Psoas muscle (tissue), 7 donors: ENCODE measurements at regions not wholly inside any gene's neighbourhood (a gene's known extent, or its start where the extent isn't known, plus 50 kb on each side); places are given as distances from the start of the nearest gene placed in this dataset.

Experiments
- ATAC-seq, 4 donors: fragments of 200-7000 bp; cut with Tn5 transposase; one replicate each; pipeline ENCODE4 v1.9.1; 2020; ENCODE audit warnings: moderate library complexity in 3 of 4, mild to moderate bottlenecking in 2 of 4
- DNase-seq, 2 donors: peaks; one replicate each; pipeline ENCODE4 v3.0.0-alpha.2; 2020
- H3K27ac ChIP-seq: fragments of 200-600 bp; one replicate; pipeline ENCODE4 v1.8.0; 2022
- H3K27me3 ChIP-seq, 3 donors: fragments of 200-600 bp in 1 of 3; one replicate each; pipeline versions ENCODE4 v1.6.1 to v1.8.0; 2013 to 2022; ENCODE audit warnings: low read length in 2 of 3, mild to moderate bottlenecking in 2 of 3, moderate library complexity in 1 of 3; ENCODE audit not compliant: insufficient read depth in 3 of 3
- H3K36me3 ChIP-seq, 2 donors: fragments of 200-600 bp in 1 of 2; one replicate each; pipeline versions ENCODE4 v1.6.1 to v1.8.0; 2013 to 2022; ENCODE audit warnings: low read depth in 1 of 2, mild to moderate bottlenecking in 1 of 2, moderate library complexity in 1 of 2; ENCODE audit not compliant: insufficient read depth in 1 of 2
- H3K4me1 ChIP-seq: fragments of 200-600 bp; one replicate; pipeline ENCODE4 v1.8.0; 2022
- H3K4me3 ChIP-seq: fragments of 200-600 bp; one replicate; pipeline ENCODE4 v1.8.0; 2022; ENCODE audit warnings: mild to moderate bottlenecking
- H3K9me3 ChIP-seq: fragments of 200-600 bp; one replicate; pipeline ENCODE4 v1.8.0; 2022
- WGBS, 3 donors: extraction: QIAGEN DNeasy Blood & Tissue Kit; methylation state at CpG; one replicate each; pipeline versions ENCODE4 v1.1.6 to v1.1.7; 2013; 5-methylcytosine and 5-hydroxymethylcytosine counted together
- intact Hi-C, 2 donors: fragments of 100-400 bp; cut with DNase I; formaldehyde crosslinking; loops; one replicate each; pipeline versions ENCODE4 v1.11.0 to v1.14.2; 2022
- TF ChIP-seq, protein P1 (sequence below): fragments of 200-600 bp; IDR thresholded peaks from one replicate; pipeline ENCODE4 v1.8.0; 2022; ENCODE audit warnings: antibody characterized with exemption
- donor health status: healthy with polysubstance abuse.
- donor health status: DM: no; HTN: no; CAD: no; lungs with moderate emphysema.
- donor health status: Bipolar disorder and iron deficiency.
- donor health status: healthy.
- donor health status: DM: yes; HTN: yes; CAD: no.
- donor health status: DM: no; HTN: no; CAD: no.
- donor health status: DM: yes; HTN: yes; CAD: no.

GRCh38 chr3:135802171-135802570, 163.4 kb upstream of the PPP2R3A start:
- H3K9me3 ChIP-seq: no peaks in the 10 kb centered on the region
- no peak overlapping the region for H3K4me3 ChIP-seq
- TF ChIP-seq, protein P1, sequence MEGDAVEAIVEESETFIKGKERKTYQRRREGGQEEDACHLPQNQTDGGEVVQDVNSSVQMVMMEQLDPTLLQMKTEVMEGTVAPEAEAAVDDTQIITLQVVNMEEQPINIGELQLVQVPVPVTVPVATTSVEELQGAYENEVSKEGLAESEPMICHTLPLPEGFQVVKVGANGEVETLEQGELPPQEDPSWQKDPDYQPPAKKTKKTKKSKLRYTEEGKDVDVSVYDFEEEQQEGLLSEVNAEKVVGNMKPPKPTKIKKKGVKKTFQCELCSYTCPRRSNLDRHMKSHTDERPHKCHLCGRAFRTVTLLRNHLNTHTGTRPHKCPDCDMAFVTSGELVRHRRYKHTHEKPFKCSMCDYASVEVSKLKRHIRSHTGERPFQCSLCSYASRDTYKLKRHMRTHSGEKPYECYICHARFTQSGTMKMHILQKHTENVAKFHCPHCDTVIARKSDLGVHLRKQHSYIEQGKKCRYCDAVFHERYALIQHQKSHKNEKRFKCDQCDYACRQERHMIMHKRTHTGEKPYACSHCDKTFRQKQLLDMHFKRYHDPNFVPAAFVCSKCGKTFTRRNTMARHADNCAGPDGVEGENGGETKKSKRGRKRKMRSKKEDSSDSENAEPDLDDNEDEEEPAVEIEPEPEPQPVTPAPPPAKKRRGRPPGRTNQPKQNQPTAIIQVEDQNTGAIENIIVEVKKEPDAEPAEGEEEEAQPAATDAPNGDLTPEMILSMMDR: no peak
- ATAC-seq (no peak), DNase-seq (no peak)
- H3K36me3 ChIP-seq: no peaks in the 10 kb centered on the region
- H3K27ac ChIP-seq: no peak overlapping the region
- WGBS, 3 donors: 82 to 84% (median 84%) methylated on average over 10 of the region's 10 CpGs
- H3K27me3 ChIP-seq: no peaks in the 10 kb centered on the region
- intact Hi-C loops: no loop called here
- H3K4me1 ChIP-seq: no peaks in the 10 kb centered on the region

- Histone ChIP-seq H3K4me3 (no peak overlapping the region), H3K27me3 (no peaks in the 10 kb centered on the region), H3K4me1 (no peaks in the 10 kb centered on the region), H3K9me3 (no peaks in the 10 kb centered on the region), H3K36me3 (no peaks in the 10 kb centered on the region), H3K27ac (no peak overlapping the region)
- ATAC-seq: no peak
- no peak for DNase-seq
- TF ChIP-seq, protein P1: no peak
- 74 to 80% (median 77%) methylated on average over 10 of the region's 10 CpGs for WGBS, 3 donors
- intact Hi-C loops: no loop called here
Measured at GRCh38 chr3:135803028-135803692, 162.4 kb upstream of the PPP2R3A start.

- intact Hi-C loops: no loop called here
- no peak overlapping the region for H3K27ac ChIP-seq
- no peaks in the 10 kb centered on the region for H3K9me3 ChIP-seq
- no peak overlapping the region for H3K4me3 ChIP-seq
- 86 to 91% (median 91%) methylated on average over 3 of the region's 3 CpGs for WGBS, 3 donors
- no peaks in the 10 kb centered on the region for H3K4me1 ChIP-seq
- H3K27me3 ChIP-seq: peaks cover 0 to 8% (median 5%) of the 10 kb centered on the region in 3 donors
- DNase-seq: no peak
- no peaks in the 10 kb centered on the region for H3K36me3 ChIP-seq
- ATAC-seq: no peak
- TF ChIP-seq, protein P1: no peak
Measured at GRCh38 chr3:135805752-135806151, 159.8 kb upstream of the PPP2R3A start.

GRCh38 chr3:135806317-135806716, 159.2 kb upstream of the PPP2R3A start:
- no peak for ATAC-seq

More at GRCh38 chr3:135806317-135806716, 159.2 kb upstream of the PPP2R3A start:
- Histone ChIP-seq H3K36me3 (no peaks in the 10 kb centered on the region), H3K4me3 (no peak overlapping the region), H3K27ac (no peak overlapping the region), H3K9me3 (no peaks in the 10 kb centered on the region), H3K4me1 (no peaks in the 10 kb centered on the region), H3K27me3 (peaks cover 0 to 8% (median 7%) of the 10 kb centered on the region in 3 donors)
- intact Hi-C loops: no loop called here
- 35 to 40% (median 39%) methylated on average over 4 of the region's 4 CpGs for WGBS, 3 donors
- no peak for DNase-seq
- TF ChIP-seq, protein P1: no peak
